ENCODE measurements at regions not wholly inside any gene's neighbourhood (a gene's known extent, or its start where the extent isn't known, plus 50 kb on each side); places are given as distances from the start of the nearest gene placed in this dataset.

DNA sequence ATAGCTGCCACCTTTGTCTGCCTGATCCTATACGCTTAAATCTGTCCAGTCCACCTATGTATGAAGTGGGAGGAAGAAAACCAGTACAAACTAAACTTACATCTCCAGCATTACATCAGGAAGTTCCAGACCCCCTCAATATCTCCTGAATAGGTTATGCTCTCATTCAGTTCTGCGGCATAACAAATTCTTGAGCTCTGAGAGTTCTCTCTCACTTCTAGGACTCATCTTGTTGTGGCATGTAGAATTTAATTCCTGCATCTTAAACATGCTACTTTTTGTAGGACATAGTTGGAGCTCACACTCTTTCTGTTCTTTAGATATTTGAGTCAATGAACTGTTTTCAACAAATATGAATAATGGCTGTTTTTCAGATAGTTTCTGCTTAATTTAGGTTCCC, 662.5 kb downstream of the CDH11 start:
- DNase-seq (ENCODE audit: low spot score) = no peak

DNA sequence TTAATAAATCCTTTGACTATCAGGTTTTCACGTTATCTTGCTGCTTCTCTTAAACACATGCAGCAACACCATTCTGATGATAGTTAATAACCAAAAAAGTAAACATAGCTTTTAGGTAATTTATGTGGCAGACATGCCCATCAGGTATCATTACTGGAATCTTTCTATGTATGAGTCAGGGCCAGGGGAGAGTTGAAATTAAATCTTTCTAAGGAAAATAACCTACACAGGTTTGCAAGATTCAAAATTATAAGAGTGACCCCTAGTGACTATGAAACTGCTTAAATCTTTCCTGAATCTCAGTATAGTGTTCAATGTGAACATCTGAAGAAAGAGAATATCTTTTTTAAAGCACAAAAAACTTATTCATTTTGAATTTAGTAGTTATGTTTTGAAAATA, 666.6 kb downstream of the CDH11 start:
- DNase-seq (ENCODE audit: low spot score) = no peak

DNA sequence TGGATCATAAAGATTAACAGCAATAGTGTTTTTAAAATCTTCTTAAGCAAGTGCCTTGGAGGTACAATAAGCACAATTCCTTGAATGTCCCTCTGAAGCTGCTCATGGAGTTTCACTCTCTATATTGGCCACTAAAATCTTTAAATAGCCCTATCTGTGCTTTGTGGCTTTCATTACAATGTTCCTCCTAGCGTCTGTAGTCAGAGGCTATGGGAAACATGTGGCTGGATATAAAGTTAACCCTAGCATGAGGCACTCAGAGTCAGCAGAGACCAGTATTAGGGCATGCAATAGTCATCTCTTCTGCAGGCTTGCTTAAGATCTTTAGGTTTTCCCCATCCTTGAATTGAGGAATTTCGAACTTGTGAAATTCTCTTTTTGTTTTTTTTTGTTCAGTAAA, 668.2 kb downstream of the CDH11 start:
- DNase-seq (ENCODE audit: low spot score) = no peak

DNA sequence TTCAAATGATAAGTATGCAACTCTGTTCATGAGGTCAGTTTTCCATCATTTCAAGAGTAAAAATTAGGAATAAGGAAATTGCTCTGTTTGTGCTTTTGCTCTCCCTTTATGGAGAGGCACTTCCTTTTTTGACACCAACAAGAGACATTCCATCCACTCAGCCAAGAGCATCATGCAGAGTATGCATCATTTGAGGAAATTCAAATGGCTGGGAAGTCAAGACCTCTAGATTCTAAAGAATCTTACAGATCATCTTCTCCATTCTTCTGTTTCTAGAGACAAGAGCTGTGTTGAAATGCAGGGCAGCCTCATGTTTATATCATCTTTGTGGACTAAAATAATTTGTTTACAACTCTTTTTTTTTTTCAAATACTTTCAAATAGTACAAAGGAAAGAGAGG, 669.4 kb downstream of the CDH11 start:
- no peak for DNase-seq (ENCODE audit: low spot score)

DNA sequence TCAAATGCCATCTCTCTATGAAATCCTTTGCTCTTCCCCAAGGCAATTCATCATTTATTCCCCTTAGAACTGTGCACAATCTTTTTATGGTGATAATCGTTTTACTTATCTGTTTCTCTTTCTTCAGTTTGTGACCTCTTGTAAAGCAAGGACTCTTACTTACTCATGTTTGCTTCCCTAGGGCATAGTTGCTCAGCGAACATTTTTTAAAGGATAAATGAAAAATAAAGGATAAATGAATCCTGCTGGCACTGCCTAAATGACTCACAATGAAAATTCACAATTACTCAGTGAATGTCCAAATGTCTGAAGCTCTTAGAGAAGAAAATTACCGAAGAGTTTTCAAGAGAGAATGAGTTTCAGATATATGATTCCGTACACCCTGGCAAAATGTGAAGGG, 671.7 kb downstream of the CDH11 start:
- DNase-seq (ENCODE audit: low spot score) = no peak

DNA sequence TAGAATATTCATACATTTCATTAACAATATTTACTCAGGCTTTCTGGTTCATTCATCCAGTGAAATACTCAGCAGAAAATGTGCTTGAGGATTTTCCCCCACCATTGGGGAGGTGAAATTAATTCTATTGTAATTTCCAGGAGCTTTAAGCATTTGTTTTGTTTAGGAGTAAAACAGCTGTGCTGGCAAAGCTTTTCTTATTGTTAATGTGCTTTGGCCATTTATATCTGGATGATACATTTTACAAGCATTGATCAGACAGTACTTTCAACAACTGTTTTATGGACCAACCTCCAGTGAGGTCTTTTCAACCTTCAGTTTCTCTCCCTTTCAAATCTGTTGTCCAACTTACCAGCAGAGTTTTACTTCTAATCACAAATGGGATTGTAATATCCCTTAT, 672.4 kb downstream of the CDH11 start:
- DNase-seq (ENCODE audit: low spot score) = no peak

DNA sequence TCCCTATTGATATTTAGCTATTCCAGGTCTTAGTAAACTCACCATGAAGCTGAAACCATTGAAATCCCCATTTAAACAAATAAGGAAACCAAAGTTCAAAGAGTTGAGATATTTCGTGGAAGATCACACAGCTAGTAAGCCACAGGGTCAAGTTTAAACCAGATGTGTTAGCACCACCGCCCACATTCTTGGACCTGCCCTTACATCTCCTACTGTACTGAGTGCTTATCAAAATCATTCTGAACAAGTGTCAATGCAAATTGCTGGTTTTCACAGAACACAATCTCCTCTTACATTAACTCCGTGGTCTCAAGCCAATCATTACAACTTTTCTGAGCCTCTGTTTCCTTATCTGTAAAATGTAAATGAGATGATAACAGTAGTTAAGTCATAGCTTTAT, 676.2 kb downstream of the CDH11 start:
- no peak for DNase-seq (ENCODE audit: low spot score)

DNA sequence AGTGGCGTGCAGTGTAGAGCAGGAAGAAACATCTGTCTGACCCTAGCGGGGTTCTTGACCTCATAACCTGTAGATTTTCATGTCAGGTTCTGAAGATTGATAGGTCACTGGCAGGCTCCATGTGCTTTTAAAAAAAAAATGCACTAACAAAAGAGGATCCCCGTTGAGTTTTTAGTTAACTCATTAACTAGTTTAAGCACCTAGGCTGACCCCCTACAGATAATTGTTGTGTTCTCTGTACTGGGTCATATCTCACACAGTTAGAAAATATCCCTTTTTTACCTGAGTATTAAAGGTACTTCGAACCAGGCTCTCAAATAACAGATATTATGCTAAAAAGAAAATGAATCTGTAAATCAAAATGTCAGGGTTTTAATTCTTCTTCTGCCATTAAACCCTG, 676.6 kb downstream of the CDH11 start:
- no peak for DNase-seq (ENCODE audit: low spot score)

DNA sequence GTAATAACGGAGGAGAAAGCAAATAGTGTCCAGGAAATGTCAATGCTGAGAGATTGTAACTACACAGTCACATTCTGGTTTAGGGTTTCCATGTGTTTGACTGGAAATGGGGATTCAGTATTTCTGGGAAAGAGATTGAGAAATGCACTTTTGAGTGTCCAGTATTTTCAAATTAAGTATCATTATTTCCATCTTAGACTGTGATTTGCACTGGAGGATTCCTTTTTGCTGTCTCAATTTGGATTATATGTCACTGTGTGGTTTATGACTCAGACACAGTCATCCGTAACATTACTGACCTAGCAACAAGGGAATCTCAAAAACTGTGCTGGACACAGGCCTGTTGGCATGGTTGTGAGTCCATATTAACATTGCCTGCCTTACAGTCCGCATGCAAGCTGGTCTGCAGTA, 681.4 kb downstream of the CDH11 start:
- no peak for DNase-seq (ENCODE audit: low spot score)

DNA sequence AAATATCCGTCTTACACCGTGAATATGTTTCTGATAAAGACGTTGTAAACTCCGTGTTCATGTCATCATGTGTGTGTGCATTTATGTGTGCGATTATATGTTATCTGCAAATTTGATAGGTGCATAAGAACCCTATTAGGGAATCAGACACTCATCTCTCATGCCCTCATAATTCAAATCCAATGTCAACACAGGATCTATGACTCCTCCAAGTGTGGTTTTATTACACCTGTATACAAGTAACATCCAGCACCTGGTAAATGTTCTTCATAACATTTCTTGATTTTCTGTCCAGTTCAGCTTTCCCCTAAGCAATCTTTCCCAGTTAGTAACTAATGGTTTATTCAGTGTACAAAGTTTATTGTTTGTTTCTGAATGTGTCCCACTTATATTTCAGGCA, 681.9 kb downstream of the CDH11 start:
- DNase-seq (ENCODE audit: low spot score) = no peak

DNA sequence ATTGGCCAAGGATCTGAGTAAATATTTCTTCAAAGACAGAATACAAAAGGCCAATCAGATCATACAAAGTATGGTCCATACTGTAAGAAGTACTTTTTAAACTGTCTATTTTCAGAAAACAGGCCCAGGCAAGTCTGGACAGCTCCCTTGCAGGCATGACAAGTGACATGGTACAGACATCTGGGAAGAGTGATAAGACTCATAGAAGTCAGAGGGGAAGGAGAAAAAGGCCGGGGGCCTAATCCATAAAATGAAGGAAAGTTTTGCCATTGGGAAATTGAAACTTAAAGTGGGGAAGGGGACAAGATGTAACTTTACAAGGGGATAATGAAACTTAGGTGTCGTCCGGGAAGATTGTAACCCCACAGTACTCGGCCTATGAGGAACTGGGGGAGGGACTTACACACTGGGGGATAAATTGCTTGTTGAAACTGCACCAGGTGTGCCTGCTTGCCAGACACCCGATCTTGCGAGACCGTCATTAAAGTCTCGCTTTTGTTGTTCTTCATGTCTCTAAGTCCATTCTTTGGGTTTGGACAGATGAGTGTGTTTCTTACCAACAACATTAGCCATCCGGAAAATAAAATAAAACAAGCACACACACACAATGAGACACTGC, 684.0 kb downstream of the CDH11 start:
- no peak for DNase-seq (ENCODE audit: low spot score)

DNA sequence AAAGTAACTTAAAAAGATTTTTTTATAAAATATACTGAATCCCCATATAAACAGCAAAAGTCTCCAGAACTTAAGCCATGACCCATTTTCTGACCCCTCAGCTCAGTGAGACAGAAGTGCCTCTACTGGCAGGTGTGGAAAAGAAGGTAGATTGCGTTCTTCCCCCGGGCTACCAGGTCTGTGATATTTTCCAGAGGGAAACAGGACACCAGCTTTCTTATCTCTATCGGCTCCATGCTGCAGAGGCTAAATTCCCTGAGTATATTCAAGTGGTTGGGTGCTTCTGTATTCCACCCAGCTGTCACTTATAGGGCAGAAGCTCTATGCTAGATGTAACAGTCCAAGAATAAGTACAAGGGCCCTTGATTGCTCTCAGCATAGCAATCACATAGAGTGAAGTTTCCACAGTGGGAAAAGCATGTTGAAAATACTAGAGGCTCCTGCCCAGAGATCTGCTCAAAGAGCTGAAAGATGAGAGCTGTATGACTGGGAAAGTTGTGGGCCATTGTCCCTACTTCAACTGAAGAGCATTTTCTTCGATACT, 687.3 kb downstream of the CDH11 start:
- DNase-seq (ENCODE audit: low spot score) = no peak

DNA sequence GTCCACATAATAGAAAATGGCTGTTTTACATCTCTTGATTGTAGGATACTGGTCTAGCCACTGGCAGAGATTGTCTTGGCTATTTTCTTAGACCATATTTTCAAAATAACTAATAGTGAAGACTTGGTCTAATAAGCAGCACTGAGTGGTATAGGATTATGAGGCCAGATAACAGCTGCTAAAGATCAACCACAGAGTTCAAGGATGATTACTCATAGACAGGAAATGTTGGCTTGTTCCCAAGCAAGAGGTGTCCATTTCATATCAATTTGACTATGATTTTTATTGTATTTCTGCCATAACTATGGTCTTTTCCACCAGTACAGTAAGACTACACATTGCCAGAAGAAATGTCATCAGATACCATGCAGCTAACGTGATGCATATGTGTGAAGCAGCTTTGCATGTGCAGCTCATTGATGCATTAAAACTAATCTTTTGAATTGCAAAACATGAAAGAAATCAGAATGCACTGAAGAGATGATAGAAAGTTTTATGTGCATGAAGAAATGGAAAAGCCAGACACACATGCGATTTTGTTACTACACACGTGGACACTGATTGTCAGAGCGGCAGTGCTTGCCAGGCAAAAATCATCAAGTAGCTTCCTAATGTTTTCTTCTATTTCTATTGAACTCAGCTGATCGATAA, 693.3 kb downstream of the CDH11 start:
- no peak for DNase-seq (ENCODE audit: low spot score)

DNA sequence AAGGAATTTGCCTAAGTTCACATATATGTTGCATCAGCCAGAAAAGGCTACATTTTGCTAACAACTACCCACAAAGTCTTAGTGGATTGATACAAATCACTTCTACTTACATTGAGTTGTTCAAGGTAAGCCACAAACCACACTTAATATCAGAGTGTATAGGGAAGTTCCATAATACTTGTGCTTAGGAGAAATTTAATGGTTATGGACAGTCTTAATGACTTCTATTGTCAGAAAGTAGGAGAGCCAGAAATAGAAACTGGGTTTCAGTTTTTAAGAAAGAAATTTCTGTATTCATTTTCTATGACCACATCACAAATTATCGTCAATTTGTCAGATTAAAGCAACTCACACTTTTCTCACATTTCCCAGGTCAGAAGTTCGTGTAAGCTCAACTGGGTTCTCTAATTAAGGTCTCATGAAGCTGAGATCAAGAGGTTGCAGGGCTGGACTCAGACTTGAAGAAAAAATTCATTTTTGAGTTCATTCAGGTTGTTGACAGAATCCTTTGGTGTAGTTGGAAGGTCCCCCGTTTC, 695.7 kb downstream of the CDH11 start:
- DNase-seq (ENCODE audit: low spot score) = no peak

DNA sequence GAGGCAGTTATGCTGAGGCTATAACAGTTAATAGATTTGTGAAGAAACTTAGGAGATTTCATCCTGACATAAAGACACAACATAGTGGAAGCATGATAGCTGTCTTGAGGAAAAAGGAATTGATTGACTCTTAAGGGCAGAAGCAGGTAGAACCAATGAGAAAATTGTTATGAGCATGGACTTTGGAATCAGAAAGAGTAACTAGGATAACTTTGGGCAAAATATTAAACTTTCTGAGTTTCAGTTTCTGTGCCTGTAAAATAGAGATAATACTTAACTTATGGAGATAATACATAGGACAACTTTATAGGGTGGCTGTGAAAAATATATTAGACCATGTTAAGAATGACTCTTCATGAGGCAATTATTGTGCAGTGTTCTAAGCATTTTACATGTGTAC, 696.5 kb downstream of the CDH11 start:
- DNase-seq (ENCODE audit: low spot score) = no peak

DNA sequence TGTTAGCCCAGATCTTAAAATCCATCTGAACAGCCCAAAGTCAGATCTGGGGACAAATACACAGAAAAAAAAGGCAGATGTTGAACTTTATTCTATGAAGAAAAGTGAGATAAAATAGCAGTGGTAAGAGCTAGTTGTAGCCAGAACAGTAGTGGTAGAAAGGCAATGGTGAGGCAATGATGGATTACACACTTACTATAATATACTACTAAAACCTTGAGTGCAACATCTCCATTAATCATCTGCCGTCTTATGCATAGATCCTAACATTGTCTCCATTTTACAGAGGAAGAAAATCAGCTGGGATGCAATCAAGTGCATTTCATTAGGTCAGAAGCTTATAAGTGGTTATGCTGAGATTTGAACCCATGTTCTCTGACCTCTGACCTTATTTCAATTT, 699.6 kb downstream of the CDH11 start:
- no peak for DNase-seq (ENCODE audit: low spot score)

DNA sequence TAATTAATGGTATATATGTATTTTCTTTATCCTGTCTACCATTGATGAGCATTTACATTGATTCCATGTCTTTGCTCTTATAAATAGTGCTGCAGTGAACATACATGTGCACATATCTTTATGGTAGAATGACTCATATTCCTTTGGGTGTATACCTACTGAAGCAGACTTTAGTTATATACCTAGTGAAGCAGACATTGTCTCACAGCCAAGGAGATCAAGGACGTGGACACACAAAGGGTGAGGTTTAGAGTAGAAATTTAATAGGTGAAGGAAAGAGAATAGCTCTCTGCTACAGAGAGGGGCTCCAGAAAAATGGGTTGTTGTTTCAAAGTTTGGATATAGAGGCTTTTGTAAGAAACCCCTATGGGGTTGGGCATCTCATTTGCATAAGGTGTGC, 700.3 kb downstream of the CDH11 start:
- DNase-seq (ENCODE audit: low spot score) = no peak

DNA sequence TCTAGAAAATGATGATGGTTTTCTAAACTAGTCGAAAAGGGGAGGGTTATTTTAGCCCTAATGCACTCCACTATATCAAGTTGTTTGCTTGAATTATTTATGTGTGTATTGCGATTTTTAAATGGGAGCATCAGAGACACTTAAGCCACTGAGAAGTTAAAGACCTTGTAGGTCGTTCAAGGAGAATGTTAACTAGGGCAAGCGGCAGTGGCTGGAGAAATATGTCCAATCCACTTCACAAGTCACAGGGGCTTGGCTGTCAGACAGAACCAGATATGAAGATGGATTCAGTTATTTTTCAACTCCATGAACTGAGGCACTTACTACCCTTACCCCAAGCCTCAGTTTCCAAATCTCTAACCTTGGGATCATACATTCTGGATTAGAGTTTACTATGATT, 702.0 kb downstream of the CDH11 start:
- DNase-seq (ENCODE audit: low spot score) = no peak

DNA sequence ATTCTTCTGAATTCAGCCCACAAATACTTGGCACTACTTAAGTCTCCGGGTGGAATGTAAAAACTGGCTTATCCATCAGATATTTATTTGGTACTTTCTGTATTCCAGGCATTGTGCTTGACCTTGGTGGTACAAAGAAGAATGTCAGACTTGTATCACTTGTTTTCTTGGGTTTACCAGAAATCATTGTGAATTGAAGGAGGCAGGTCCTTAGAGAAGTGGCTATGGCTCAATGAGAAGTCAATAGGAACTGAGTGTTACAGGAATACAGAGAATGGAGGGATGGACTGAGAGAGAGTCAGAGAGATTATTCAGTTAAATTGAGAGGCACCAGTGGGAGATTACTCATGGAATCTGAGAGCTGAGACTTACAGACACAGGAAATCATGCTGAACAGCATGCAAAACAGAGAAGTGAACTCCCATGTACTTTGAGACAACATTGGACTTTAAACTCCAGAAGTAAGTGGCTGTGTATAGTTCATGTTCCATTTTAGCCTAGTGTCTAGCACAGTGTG, 704.1 kb downstream of the CDH11 start:
- no peak for DNase-seq (ENCODE audit: low spot score)

DNA sequence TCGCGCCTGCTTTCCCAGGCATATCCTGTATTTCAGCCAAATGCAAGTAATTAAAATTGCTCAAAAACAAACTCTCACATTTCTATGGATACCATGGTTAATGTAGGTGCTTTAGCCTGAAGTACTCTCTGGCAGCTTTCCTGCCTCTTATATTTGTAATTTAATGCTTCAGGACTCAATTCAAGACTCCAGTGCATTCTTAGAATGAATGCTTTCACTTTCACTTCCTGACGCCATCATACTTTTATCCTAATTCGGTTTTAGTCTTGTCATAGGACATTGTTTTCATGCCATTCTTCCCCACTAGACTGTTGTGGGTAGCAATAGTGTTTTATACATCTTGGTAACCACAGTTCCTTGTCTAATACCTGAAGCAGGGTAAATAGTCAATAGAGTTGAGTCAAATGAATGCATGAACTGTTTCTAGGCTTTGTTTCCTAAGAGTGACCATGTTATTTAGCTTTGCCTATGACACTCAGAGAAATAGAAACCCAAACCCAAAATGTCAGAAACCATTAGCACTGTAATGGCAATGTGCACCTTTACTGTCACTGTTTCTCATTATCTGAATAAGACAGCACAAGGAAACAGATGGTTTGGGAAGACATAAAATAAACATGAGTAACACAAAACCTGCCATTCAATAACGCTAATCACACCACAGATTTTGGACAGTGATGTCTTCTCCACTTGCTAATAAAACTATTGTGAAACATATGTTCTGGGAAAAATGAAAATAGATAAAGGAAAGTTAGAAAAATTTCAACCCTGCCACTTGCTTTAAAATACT, 705.5 kb downstream of the CDH11 start:
- no peak for DNase-seq (ENCODE audit: low spot score)

DNA sequence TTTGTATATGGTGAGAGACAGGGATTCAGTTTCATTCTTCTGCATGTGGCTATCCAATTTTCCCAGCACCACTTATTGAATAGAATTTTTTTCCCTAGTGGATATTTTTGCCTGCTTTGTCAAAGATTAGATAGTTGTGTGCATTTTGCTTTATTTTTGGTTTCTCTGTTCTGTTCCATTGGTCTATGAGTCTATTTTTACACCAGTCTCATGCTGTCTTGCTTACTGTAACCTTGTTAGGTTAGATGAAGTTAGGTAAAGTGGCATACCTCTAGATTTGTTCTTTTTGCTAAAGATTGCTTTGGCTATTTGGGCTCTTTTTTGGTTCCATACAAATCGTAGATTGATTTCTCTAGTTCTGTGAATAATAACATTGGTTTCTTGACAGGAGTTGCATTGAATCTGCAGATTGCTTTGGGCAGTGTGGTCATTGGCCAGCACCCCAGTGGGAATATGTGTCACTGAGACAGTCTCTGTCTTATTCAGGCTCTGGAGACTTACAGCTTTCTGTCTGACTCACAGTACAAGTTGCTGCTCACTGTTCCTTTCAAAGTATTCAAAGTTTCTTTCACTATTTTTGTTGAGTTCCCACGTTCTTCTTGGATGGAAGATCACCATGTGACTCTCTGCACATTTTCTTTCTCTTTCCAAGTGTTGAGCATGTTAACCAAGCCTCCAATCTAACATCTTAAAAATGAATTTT, 709.1 kb downstream of the CDH11 start:
- DNase-seq (ENCODE audit: low spot score) = no peak

DNA sequence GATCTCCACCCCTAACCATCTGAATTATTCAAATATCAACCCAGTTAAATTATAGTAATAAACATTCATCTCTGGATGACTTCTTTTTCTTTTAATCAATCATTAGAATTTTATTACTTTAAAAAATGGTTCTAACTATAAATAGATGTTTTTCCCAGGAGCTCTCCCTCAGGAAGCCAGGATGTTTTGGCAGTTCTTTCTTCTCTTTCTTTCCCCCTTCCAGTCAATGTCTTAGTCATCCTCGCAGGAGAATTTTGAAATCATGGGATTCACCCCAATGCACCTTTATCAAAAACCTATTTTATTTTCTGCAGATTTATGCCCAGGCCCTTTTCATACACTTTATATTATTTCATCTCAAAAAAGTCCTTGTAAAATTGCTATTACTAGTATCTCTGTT, 711.6 kb downstream of the CDH11 start:
- no peak for DNase-seq (ENCODE audit: low spot score)

Data from germinal center (tissue), 1 donor.